AG09319 (cell line): ENCODE measurements at regions not wholly inside any gene's neighbourhood (a gene's known extent, or its start where the extent isn't known, plus 50 kb on each side); places are given as distances from the start of the nearest gene placed in this dataset.
"Not testable (repeated sequence)": the region's sequence is repeated elsewhere in the genome, so short reads cannot be mapped to it uniquely, and the experiment has no call there.

Experiments
- DNase-seq: peaks from one replicate; pipeline ENCODE4 v3.0.0-alpha.2; 2010; ENCODE audit warnings: low read depth; ENCODE audit errors: extremely low read depth
- CTCF ChIP-seq: IDR thresholded peaks from 2 replicates; pipeline ENCODE4 v1.5.1; 2011; ENCODE audit warnings: low read depth, mild to moderate bottlenecking, inconsistent platforms, low read length, moderate library complexity

GRCh38 chr3:82128271-82128670 lies 366.8 kb upstream of the GBE1 start:
- no peak for DNase-seq
- TF ChIP-seq CTCF = no peak

- no peak for DNase-seq
- TF ChIP-seq CTCF = no peak
These were observed 361.3 kb upstream of the GBE1 start for GRCh38 chr3:82122554-82123345.

DNA sequence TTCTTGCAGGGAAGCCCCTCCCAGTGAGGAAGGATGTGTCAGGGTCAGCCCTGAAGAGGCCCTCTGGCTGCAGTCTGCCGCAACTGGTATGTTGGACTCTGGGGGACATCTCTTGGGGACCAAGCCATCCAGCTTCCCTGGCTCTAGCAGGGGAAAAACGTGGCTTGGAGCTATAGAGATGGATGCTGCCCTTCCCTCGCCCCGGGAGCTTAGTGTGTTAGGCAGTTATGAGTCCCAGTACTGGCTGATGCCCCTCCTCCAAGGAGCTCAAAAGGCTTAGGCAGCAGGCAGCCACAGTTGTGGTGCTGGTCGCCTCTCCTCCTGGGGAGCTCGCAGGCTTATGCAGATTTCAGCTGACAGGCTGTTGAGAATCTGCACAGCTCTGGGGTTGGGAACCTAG lies 353.1 kb upstream of the GBE1 start:
- TF ChIP-seq CTCF = no peak
- DNase-seq = no peak

- DNase-seq = not testable (repeated sequence)
These were observed 349.3 kb upstream of the GBE1 start for GRCh38 chr3:82110721-82111120.

DNA sequence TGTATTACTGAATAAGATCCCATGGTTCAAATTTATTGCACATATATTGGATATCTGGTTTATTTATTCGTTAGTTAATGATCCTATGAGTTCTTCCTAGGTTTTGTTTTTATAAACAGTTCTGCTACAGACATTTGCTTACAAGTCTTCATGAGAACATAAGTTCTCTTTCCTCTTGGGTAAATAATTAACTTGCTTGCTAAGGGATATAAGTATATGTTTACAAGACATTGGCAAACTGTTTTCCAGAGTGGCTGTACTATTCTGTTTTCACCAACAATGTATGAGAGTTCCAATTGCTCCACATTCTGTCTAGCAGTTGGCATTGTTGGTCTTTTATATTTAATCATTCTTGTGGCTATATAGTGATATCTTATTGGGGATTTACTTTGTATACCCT lies 341.8 kb upstream of the GBE1 start:
- no peak for DNase-seq
- no peak for TF ChIP-seq CTCF

GRCh38 chr3:82100378-82100777 lies 338.9 kb upstream of the GBE1 start:
- DNase-seq = no peak
- TF ChIP-seq CTCF = no peak

DNA sequence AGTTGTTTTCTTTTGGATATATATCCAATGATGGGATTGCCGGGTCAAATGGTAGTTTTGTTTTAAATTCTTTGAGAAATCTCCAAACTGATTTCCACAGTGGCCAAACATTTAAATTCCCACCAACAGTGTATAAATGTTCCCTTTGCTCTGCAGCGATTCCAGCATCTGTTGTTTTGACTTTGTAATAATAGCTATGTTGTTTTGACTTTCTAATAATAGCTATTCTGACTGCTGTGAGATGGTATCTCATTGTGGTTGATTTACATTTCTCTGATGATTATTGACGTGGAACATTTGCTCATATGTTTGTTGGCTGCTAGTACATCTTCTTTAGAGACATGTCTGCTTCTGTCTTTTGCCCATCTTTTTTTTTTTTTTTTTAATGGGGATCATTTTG lies 332.2 kb upstream of the GBE1 start:
- no peak for TF ChIP-seq CTCF
- no peak for DNase-seq

- no peak for DNase-seq
- no peak for TF ChIP-seq CTCF
These were observed 327.3 kb upstream of the GBE1 start for GRCh38 chr3:82088749-82089148.
